Gastrocnemius medialis (tissue), 4 donors: ENCODE measurements at regions not wholly inside any gene's neighbourhood (a gene's known extent, or its start where the extent isn't known, plus 50 kb on each side); places are given as distances from the start of the nearest gene placed in this dataset.

Source experiments
- CTCF ChIP-seq, 5 experiments: fragments of 450-650 bp in 3 of 5; fragments of 200-600 bp in 2 of 5; sonication (generic) in 2 of 5; IDR thresholded peaks in 4 of 5; conservative IDR thresholded peaks in 1 of 5; 1 replicate in 4 of 5; 2 replicates in 1 of 5; pipeline ENCODE4 v1.5.1; 2016 to 2019; ENCODE audit warnings: antibody characterized with exemption in 5 of 5, mild to moderate bottlenecking in 3 of 5, moderate library complexity in 3 of 5
- POLR2A ChIP-seq, 2 donors: fragments of 450-650 bp; IDR thresholded peaks; one replicate each; pipeline ENCODE4 v1.6.1; 2017; ENCODE audit warnings: antibody characterized with exemption in 2 of 2, mild to moderate bottlenecking in 2 of 2, moderate library complexity in 2 of 2

DNA sequence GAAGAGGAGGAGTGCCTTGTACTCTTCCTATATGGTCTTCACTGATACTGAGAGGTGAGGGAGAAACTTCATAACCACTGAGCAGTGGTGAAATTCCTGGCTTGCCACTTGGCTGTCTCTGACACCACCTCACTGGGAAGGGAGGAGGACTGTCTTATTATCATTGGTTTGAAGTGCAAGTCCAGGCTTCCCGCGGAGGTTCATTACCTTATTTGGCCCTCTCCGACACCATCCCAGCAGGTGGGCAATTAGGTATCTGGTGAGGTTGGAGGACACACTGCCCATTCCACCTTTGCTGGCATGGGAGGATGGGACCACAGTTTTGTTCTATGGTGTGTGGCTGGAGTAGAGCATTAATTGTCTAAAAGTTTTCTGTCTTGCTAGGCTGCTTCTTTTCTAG, 206.1 kb downstream of the LHFPL1 start:
- no peak for TF ChIP-seq POLR2A (IDR thresholded peaks at IDR 0.05)
- no peak for TF ChIP-seq CTCF (IDR thresholded peaks at IDR 0.05 in 4 of 5, conservative IDR thresholded peaks at IDR 0.05 in 1 of 5)
